Activated naive CD8-positive, alpha-beta T cell treated with anti-CD3 and anti-CD28 coated beads for 36 hours (primary cell): ENCODE measurements at regions not wholly inside any gene's neighbourhood (a gene's known extent, or its start where the extent isn't known, plus 50 kb on each side); places are given as distances from the start of the nearest gene placed in this dataset.

Experiments used
- DNase-seq: peaks from one replicate; pipeline ENCODE4 v3.0.0; 2021
- H3K27ac Mint-ChIP-seq: one replicate; pipeline ENCODE4 v1.8.0; 2022; ENCODE audit warnings: mild to moderate bottlenecking, moderate library complexity, mixed read lengths
- H3K27me3 Mint-ChIP-seq: one replicate; pipeline ENCODE4 v1.8.0; 2022; ENCODE audit warnings: mild to moderate bottlenecking, mixed read lengths
- H3K36me3 Mint-ChIP-seq: one replicate; pipeline ENCODE4 v1.8.0; 2021; ENCODE audit warnings: mild to moderate bottlenecking, mixed read lengths
- H3K4me1 Mint-ChIP-seq: one replicate; pipeline ENCODE4 v1.8.0; 2021; ENCODE audit warnings: mixed read lengths
- H3K4me3 Mint-ChIP-seq: one replicate; pipeline ENCODE4 v1.8.0; 2022; ENCODE audit warnings: mild to moderate bottlenecking, moderate library complexity, mixed read lengths
- H3K9me3 Mint-ChIP-seq: one replicate; pipeline ENCODE4 v1.8.0; 2022; ENCODE audit warnings: mixed read lengths

- no peaks in the 10 kb centered on the region for H3K27me3 Mint-ChIP-seq
- no peak for DNase-seq
- no peak overlapping the region for H3K27ac Mint-ChIP-seq
- no peaks in the 10 kb centered on the region for H3K9me3 Mint-ChIP-seq
- H3K4me3 Mint-ChIP-seq: no peak overlapping the region
- no peaks in the 10 kb centered on the region for H3K4me1 Mint-ChIP-seq
- H3K36me3 Mint-ChIP-seq: no peaks in the 10 kb centered on the region
These were observed 121.2 kb upstream of the HES1 start for GRCh38 chr3:194014756-194015155.

GRCh38 chr3:194019398-194020165, 116.4 kb upstream of the HES1 start:
- Mint-ChIP-seq H3K27ac (no peak overlapping the region), H3K27me3 (peaks cover 3% of the 10 kb centered on the region), H3K4me3 (no peak overlapping the region), H3K4me1 (peaks cover 8% of the 10 kb centered on the region), H3K36me3 (no peaks in the 10 kb centered on the region), H3K9me3 (no peaks in the 10 kb centered on the region)
- DNase-seq: no peak

- Mint-ChIP-seq H3K36me3 (no peaks in the 10 kb centered on the region), H3K27me3 (peaks cover 3% of the 10 kb centered on the region), H3K4me1 (peaks cover 15% of the 10 kb centered on the region), H3K4me3 (no peak overlapping the region), H3K27ac (no peak overlapping the region), H3K9me3 (no peaks in the 10 kb centered on the region)
- no peak for DNase-seq
These were observed 113.9 kb upstream of the HES1 start for GRCh38 chr3:194022052-194022451.

- H3K36me3 Mint-ChIP-seq: no peaks in the 10 kb centered on the region
- peaks cover 15% of the 10 kb centered on the region for H3K4me1 Mint-ChIP-seq
- H3K4me3 Mint-ChIP-seq: no peak overlapping the region
- H3K27ac Mint-ChIP-seq: no peak overlapping the region
- no peak for DNase-seq
- peaks cover 3% of the 10 kb centered on the region for H3K27me3 Mint-ChIP-seq
- H3K9me3 Mint-ChIP-seq: no peaks in the 10 kb centered on the region
These were observed 113.1 kb upstream of the HES1 start for GRCh38 chr3:194022816-194023215.

GRCh38 chr3:194023501-194024280, 112.3 kb upstream of the HES1 start:
- no peak overlapping the region for H3K27ac Mint-ChIP-seq
- H3K36me3 Mint-ChIP-seq: no peaks in the 10 kb centered on the region
- H3K4me1 Mint-ChIP-seq: peaks cover 15% of the 10 kb centered on the region
- H3K9me3 Mint-ChIP-seq: no peaks in the 10 kb centered on the region
- no peak for DNase-seq
- no peak overlapping the region for H3K4me3 Mint-ChIP-seq
- H3K27me3 Mint-ChIP-seq: peaks cover 3% of the 10 kb centered on the region

- Mint-ChIP-seq H3K9me3 (no peaks in the 10 kb centered on the region), H3K4me3 (no peak overlapping the region), H3K27ac (no peak overlapping the region), H3K4me1 (peaks cover 15% of the 10 kb centered on the region), H3K27me3 (peaks cover 3% of the 10 kb centered on the region), H3K36me3 (no peaks in the 10 kb centered on the region)
- DNase-seq: no peak
These were observed 110.8 kb upstream of the HES1 start for GRCh38 chr3:194025119-194025518.

- no peak for DNase-seq
- peaks cover 15% of the 10 kb centered on the region for H3K4me1 Mint-ChIP-seq
- H3K9me3 Mint-ChIP-seq: no peaks in the 10 kb centered on the region
- H3K27me3 Mint-ChIP-seq: peaks cover under 1% of the 10 kb centered on the region
- no peaks in the 10 kb centered on the region for H3K36me3 Mint-ChIP-seq
- no peak overlapping the region for H3K4me3 Mint-ChIP-seq
- no peak overlapping the region for H3K27ac Mint-ChIP-seq
These were observed 110.0 kb upstream of the HES1 start for GRCh38 chr3:194025951-194026350.

- Mint-ChIP-seq H3K27ac (no peak overlapping the region), H3K4me3 (no peak overlapping the region), H3K4me1 (peaks cover 14% of the 10 kb centered on the region), H3K27me3 (no peaks in the 10 kb centered on the region), H3K36me3 (no peaks in the 10 kb centered on the region), H3K9me3 (no peaks in the 10 kb centered on the region)
- DNase-seq: no peak
These were observed 107.4 kb upstream of the HES1 start for GRCh38 chr3:194028434-194029004.

GRCh38 chr3:194029846-194030245, 106.1 kb upstream of the HES1 start:
- Mint-ChIP-seq H3K27ac (no peak overlapping the region), H3K4me3 (no peak overlapping the region), H3K9me3 (no peaks in the 10 kb centered on the region), H3K36me3 (no peaks in the 10 kb centered on the region), H3K4me1 (peaks cover 4% of the 10 kb centered on the region), H3K27me3 (no peaks in the 10 kb centered on the region)
- no peak for DNase-seq

- H3K27me3 Mint-ChIP-seq: no peaks in the 10 kb centered on the region
- H3K27ac Mint-ChIP-seq: no peak overlapping the region
- H3K4me3 Mint-ChIP-seq: no peak overlapping the region
- no peaks in the 10 kb centered on the region for H3K9me3 Mint-ChIP-seq
- H3K4me1 Mint-ChIP-seq: no peaks in the 10 kb centered on the region
- no peaks in the 10 kb centered on the region for H3K36me3 Mint-ChIP-seq
- no peak for DNase-seq
These were observed 105.6 kb upstream of the HES1 start for GRCh38 chr3:194030372-194030771.

GRCh38 chr3:194031349-194031748, 104.6 kb upstream of the HES1 start:
- no peak for DNase-seq
- no peaks in the 10 kb centered on the region for H3K36me3 Mint-ChIP-seq
- H3K27ac Mint-ChIP-seq: no peak overlapping the region
- no peaks in the 10 kb centered on the region for H3K9me3 Mint-ChIP-seq
- no peaks in the 10 kb centered on the region for H3K4me1 Mint-ChIP-seq
- no peaks in the 10 kb centered on the region for H3K27me3 Mint-ChIP-seq
- H3K4me3 Mint-ChIP-seq: no peak overlapping the region

- no peak overlapping the region for H3K4me3 Mint-ChIP-seq
- no peak overlapping the region for H3K27ac Mint-ChIP-seq
- H3K9me3 Mint-ChIP-seq: no peaks in the 10 kb centered on the region
- no peaks in the 10 kb centered on the region for H3K27me3 Mint-ChIP-seq
- H3K36me3 Mint-ChIP-seq: no peaks in the 10 kb centered on the region
- no peaks in the 10 kb centered on the region for H3K4me1 Mint-ChIP-seq
- no peak for DNase-seq
These were observed 103.9 kb upstream of the HES1 start for GRCh38 chr3:194031867-194032635.

- Mint-ChIP-seq H3K4me3 (no peak overlapping the region), H3K27ac (no peak overlapping the region), H3K4me1 (no peaks in the 10 kb centered on the region), H3K36me3 (no peaks in the 10 kb centered on the region), H3K9me3 (no peaks in the 10 kb centered on the region), H3K27me3 (no peaks in the 10 kb centered on the region)
- DNase-seq: no peak
These were observed 103.0 kb upstream of the HES1 start for GRCh38 chr3:194032828-194033435.

- H3K27ac Mint-ChIP-seq: no peak overlapping the region
- DNase-seq: no peak
- H3K9me3 Mint-ChIP-seq: no peaks in the 10 kb centered on the region
- H3K4me1 Mint-ChIP-seq: no peaks in the 10 kb centered on the region
- no peaks in the 10 kb centered on the region for H3K36me3 Mint-ChIP-seq
- no peak overlapping the region for H3K4me3 Mint-ChIP-seq
- H3K27me3 Mint-ChIP-seq: peaks cover 3% of the 10 kb centered on the region
These were observed 101.3 kb upstream of the HES1 start for GRCh38 chr3:194034346-194035336.
